AG09319 (cell line): ENCODE measurements at regions not wholly inside any gene's neighbourhood (a gene's known extent, or its start where the extent isn't known, plus 50 kb on each side); places are given as distances from the start of the nearest gene placed in this dataset.

Experiments used
- DNase-seq: peaks from one replicate; pipeline ENCODE4 v3.0.0-alpha.2; 2010; ENCODE audit warnings: low read depth; ENCODE audit errors: extremely low read depth
- CTCF ChIP-seq: IDR thresholded peaks from 2 replicates; pipeline ENCODE4 v1.5.1; 2011; ENCODE audit warnings: low read depth, mild to moderate bottlenecking, inconsistent platforms, low read length, moderate library complexity

DNA sequence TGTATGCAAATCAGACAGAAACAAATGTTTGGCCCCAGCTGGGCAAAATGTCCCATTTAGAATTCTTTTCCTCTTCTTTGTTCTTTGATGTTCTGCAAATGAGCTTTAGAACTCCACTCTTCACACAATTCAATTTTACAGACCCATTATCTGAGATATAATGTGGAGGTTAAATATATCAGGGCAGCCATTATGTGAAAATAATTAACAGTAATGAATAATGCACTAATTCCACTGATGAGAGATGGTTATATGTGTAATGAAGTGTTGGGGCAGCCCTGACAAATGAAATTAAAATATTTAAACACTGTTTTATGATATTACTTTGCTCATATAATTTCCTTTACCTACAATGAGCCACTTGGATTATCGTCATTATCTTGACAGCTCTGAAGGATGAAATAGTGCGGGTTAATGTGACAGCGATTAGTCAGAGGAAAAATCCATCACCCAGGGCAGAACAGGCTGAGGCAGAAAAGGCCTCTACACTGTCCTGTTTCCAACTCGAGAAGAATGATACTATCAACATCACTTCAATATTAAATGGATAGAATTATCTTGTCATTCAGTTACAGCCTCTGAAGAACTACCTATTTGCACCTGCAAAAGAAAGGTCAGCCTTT, 321.1 kb downstream of the RBM26 start:
- TF ChIP-seq CTCF, result no peak
- DNase-seq, result no peak

GRCh38 chr13:79081942-79082341, 324.1 kb downstream of the RBM26 start:
- DNase-seq, result no peak
- no peak for TF ChIP-seq CTCF

DNA sequence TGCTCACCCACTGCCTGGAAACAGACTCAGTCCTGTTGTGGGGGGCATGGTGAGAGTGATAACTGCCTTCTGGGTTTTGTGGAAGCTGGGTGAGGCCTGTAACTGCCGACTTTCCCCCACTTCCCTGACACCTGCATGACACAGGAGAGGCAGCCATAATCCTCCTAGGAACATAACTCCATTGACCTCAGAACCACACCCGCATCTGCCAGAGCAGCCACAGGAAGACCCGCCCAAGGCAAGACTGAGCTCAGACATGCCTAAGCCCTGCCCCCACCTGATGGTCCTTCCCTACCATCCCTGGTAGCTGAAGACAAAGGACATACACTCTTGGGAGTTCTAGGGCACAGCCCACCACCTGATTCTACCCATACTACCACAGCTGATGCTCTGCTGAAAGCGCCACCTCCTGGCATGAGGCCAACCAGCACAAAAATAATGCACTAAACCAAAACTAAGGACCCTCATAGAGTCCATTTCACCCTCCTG, 326.7 kb downstream of the RBM26 start:
- DNase-seq, result no peak
- no peak for TF ChIP-seq CTCF

DNA sequence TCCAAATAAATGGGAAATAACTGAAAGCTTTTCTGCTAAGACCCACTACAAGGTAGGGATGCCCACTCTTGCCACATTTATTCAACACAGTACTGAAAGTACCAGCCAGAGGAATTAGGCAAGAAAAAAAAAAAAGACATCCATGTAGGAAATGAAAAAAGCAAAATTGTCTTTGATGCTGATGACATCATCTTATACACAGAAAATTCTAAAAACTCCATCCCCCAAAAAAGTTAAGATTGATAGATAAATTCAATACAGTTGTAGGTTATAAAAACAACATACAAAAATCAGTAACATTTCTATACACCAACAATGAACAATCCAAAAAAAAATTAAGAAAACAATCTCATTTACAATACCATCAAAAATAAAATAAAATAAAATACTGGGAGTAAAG, 330.4 kb downstream of the RBM26 start:
- DNase-seq, result no peak
- no peak for TF ChIP-seq CTCF

DNA sequence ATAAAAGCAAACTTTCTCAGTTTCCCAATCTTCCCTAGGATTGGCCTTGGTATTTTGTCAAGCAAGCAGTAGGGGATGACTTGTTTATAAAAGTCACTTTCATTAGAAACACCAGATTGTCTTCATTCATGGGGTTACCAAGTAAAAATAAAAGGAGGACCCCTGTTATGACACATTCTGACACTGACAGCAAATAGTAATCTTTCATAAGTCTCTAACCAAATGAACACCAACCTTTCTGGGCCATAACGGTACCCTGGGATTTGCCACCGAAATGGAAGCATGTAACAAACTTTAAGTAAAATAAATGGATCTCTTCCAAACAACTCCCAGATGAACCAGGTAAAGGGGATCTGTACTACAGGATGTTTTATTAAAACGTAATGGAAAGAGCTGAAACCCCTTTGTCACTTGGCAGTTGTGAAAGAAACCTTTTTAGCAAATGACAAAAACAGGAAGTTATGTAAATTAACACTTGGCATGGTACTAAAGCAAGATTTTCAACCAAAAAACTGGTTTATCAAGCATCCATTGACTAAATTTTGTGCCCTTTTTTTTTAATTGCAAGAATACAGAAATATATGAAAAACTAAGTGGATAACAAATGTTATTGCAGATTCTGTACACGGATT, 335.6 kb downstream of the RBM26 start:
- no peak for TF ChIP-seq CTCF
- DNase-seq, result no peak

GRCh38 chr13:79062291-79062690, 343.8 kb downstream of the RBM26 start:
- no peak for TF ChIP-seq CTCF
- DNase-seq, result no peak

- no peak for DNase-seq
- no peak for TF ChIP-seq CTCF
Observed at GRCh38 chr13:79060216-79060615, 345.8 kb downstream of the RBM26 start.
